ENCODE measurements at regions not wholly inside any gene's neighbourhood (a gene's known extent, or its start where the extent isn't known, plus 50 kb on each side); places are given as distances from the start of the nearest gene placed in this dataset.

DNA sequence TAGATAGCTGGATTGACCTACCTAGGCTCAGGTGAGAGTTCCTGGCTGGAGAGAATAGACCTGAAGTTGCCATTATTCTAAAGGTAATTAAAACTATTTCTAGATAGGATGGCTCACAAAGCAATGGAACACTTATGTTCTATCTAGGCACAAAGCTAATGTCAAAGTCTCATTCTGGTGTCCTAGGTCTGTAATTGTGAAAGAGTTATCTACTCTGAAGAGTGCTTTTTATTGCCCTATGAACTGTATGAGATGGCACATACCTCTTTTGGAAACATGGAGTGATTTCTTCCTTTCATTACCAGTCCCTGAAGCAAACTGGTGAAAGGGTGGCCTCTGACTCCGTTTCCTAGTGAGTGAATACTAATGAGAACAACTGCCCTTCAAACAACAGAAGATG lies 80.3 kb downstream of the MTNR1B start:
- H3K27ac ChIP-seq = no peak overlapping the region
- TF ChIP-seq ZFX (IDR thresholded peaks at IDR 0.05; ENCODE audit: borderline replicate concordance) (no peak), CTCF (IDR thresholded peaks at IDR 0.05) (no peak)

- TF ChIP-seq CTCF (IDR thresholded peaks at IDR 0.05) (no peak), ZFX (IDR thresholded peaks at IDR 0.05; ENCODE audit: borderline replicate concordance) (no peak)
- H3K27ac ChIP-seq = no peak overlapping the region
Measured at GRCh38 chr11:93051186-93051585, 81.7 kb downstream of the MTNR1B start.

DNA sequence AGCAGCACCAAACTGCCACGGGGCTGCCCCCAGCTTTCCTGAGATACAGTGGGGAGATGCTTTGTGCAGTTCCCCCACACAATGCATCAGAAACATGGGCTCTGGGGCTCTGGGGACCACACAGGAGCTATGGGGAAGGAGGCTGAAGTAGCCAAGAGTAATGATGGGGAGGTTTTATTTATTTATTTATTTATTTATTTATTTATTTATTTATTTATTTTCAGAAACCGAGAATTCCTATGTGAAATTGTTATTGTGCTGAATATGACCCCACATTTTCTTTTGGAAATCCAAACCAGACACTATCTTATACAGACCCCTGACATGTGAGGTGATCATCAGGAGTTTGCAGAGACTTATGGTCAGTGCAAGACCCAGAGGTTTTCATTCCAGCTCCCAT lies 84.4 kb downstream of the MTNR1B start:
- H3K27ac ChIP-seq = no peak overlapping the region
- TF ChIP-seq ZFX (IDR thresholded peaks at IDR 0.05; ENCODE audit: borderline replicate concordance) (no peak), CTCF (IDR thresholded peaks at IDR 0.05) (no peak)

DNA sequence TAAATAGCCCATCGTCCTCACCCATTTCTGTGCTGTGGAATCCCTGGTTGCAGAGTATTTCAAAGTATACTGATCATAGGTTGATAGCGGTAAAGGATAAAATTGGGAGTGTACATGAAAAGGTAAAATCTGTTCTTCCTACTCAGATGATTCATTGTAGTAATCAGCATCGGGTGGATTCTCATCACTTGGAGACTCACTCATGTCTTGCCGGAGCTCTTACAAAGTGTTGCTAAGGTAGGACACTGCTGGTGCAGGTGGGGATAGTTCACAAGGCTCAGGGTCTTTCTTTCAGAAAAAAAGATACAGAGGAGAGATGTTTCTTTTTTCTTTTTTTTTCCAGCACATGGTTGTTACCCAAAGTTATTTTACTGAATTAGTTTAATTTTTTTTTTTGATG lies 84.8 kb downstream of the MTNR1B start:
- TF ChIP-seq CTCF (IDR thresholded peaks at IDR 0.05) (no peak), ZFX (IDR thresholded peaks at IDR 0.05; ENCODE audit: borderline replicate concordance) (no peak)
- H3K27ac ChIP-seq = no peak overlapping the region

DNA sequence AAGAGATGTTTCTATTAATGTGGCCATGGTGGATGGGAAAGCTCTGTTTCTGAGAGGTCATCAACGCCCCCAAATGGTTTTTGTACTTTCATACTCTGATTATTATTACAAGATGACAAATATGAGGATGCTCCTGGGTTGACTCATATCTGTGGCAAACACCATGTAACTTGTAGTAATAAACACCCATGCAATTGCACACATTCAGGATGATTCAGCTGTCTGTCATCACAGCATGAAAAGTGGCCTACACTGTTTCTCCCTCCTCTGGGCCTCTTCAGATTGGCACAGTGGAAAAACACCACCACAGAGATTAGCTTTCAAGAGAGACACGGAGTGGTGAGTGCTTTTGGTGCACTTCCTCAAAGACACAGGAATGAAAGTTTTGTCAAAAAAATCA lies 85.4 kb downstream of the MTNR1B start:
- no peak overlapping the region for H3K27ac ChIP-seq
- no peak for TF ChIP-seq ZFX (IDR thresholded peaks at IDR 0.05; ENCODE audit: borderline replicate concordance)
- no peak for TF ChIP-seq CTCF (IDR thresholded peaks at IDR 0.05)

GRCh38 chr11:93059117-93059957 lies 89.9 kb downstream of the MTNR1B start:
- H3K27ac ChIP-seq = no peak overlapping the region
- TF ChIP-seq ZFX (IDR thresholded peaks at IDR 0.05; ENCODE audit: borderline replicate concordance) = no peak
- TF ChIP-seq CTCF (IDR thresholded peaks at IDR 0.05) = no peak

DNA sequence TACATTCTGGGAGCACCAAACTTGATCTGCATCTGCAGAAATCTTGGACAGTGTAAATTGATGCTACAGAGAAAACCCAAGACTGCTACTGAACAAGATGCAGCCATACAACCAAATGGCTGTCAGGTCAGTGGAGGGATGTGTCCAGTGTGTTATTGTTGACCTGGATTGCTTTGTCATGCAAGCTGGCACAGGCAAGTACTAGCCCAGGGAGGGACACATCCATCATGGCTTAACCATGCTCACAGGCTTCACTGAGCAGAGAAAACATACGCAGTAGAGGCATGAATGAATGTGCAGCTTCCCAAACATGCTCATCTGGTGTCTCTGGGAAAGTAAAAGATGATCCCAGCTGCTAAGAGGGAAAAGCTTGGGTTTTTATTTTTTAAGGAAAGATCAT lies 93.6 kb downstream of the MTNR1B start:
- TF ChIP-seq CTCF (IDR thresholded peaks at IDR 0.05) (no peak), ZFX (IDR thresholded peaks at IDR 0.05; ENCODE audit: borderline replicate concordance) (no peak)
- no peak overlapping the region for H3K27ac ChIP-seq
